ENCODE measurements at regions not wholly inside any gene's neighbourhood (a gene's known extent, or its start where the extent isn't known, plus 50 kb on each side); places are given as distances from the start of the nearest gene placed in this dataset.

DNA sequence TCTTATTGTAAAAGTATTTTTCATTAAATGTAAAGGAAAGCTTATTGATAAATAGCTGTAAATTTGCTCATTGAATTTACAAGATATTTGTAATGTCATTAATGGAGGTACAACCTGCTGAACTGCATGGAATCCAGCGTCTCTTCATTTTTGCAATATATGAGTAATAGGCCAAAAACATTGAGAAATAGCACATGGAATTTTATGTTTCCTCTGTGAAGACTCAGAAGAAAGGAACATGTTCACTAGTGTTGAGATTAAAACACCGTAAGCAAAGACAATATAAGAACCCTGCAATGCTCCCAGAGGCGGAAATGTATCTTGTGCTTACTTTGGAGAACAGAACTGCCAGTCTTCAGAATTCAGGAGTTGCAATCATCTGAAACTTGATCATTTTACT lies 167.6 kb downstream of the ALDH1A2 start:
- TF ChIP-seq, protein P1, sequence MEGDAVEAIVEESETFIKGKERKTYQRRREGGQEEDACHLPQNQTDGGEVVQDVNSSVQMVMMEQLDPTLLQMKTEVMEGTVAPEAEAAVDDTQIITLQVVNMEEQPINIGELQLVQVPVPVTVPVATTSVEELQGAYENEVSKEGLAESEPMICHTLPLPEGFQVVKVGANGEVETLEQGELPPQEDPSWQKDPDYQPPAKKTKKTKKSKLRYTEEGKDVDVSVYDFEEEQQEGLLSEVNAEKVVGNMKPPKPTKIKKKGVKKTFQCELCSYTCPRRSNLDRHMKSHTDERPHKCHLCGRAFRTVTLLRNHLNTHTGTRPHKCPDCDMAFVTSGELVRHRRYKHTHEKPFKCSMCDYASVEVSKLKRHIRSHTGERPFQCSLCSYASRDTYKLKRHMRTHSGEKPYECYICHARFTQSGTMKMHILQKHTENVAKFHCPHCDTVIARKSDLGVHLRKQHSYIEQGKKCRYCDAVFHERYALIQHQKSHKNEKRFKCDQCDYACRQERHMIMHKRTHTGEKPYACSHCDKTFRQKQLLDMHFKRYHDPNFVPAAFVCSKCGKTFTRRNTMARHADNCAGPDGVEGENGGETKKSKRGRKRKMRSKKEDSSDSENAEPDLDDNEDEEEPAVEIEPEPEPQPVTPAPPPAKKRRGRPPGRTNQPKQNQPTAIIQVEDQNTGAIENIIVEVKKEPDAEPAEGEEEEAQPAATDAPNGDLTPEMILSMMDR (IDR thresholded peaks at IDR 0.05) = no peak
- TF ChIP-seq POLR2A (IDR thresholded peaks at IDR 0.05) = no peak
